ENCODE measurements at regions not wholly inside any gene's neighbourhood (a gene's known extent, or its start where the extent isn't known, plus 50 kb on each side); places are given as distances from the start of the nearest gene placed in this dataset.
"Not testable (repeated sequence)": the region's sequence is repeated elsewhere in the genome, so short reads cannot be mapped to it uniquely, and the experiment has no call there.

DNA sequence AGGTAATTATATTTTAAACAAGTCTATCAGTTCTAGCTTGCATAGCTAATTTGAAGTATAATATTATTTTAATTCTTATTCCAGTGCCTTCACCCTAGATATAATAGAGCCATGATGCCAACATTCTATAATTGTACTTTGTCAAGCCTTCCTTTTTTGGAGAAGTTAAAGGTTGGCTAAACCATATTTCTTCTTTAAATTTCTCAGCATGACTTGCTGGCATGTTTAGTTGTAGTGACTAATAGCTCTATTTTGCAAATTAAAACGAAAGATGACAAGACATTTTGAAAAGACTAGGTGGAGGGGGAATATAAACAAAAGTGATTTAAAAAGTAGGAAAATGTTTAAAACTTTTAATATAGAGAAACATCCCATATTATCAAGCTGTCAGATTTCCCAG, 400.7 kb downstream of the PSAT1 start:
- Histone ChIP-seq H4K20me1 (ENCODE audit: insufficient read depth, low read length) (no peaks in the 10 kb centered on the region), H3K4me1 (ENCODE audit: low read length) (no peaks in the 10 kb centered on the region), H3K79me2 (ENCODE audit: low read length) (no peaks in the 10 kb centered on the region), H3K9me3 (replicated peaks; ENCODE audit: insufficient read depth, low read length) (no peaks in the 10 kb centered on the region), H3K9me2 (replicated peaks; ENCODE audit: insufficient read depth, low read length) (no peaks in the 10 kb centered on the region), H3K27ac (ENCODE audit: low read length) (no peak overlapping the region), H3K9ac (ENCODE audit: low read length) (no peak overlapping the region), H3K4me2 (ENCODE audit: low read depth, low read length) (no peak overlapping the region), H3K27me3 (replicated peaks; ENCODE audit: insufficient read depth, low read length) (no peaks in the 10 kb centered on the region), H3F3A (ENCODE audit: insufficient read depth, low read length) (no peaks in the 10 kb centered on the region), H3K36me3 (replicated peaks; ENCODE audit: insufficient read depth, low read length) (no peaks in the 10 kb centered on the region), H2AFZ (ENCODE audit: low read length) (no peak overlapping the region), H3K4me3 (ENCODE audit: low read length) (no peak overlapping the region)
- TF ChIP-seq, protein P1, sequence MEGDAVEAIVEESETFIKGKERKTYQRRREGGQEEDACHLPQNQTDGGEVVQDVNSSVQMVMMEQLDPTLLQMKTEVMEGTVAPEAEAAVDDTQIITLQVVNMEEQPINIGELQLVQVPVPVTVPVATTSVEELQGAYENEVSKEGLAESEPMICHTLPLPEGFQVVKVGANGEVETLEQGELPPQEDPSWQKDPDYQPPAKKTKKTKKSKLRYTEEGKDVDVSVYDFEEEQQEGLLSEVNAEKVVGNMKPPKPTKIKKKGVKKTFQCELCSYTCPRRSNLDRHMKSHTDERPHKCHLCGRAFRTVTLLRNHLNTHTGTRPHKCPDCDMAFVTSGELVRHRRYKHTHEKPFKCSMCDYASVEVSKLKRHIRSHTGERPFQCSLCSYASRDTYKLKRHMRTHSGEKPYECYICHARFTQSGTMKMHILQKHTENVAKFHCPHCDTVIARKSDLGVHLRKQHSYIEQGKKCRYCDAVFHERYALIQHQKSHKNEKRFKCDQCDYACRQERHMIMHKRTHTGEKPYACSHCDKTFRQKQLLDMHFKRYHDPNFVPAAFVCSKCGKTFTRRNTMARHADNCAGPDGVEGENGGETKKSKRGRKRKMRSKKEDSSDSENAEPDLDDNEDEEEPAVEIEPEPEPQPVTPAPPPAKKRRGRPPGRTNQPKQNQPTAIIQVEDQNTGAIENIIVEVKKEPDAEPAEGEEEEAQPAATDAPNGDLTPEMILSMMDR (IDR thresholded peaks at IDR 0.05; ENCODE audit: low read length) = no peak
- TF ChIP-seq EZH2phosphoT487 (IDR thresholded peaks at IDR 0.05; ENCODE audit: low read length) (no peak), EZH2 (optimal IDR thresholded peaks at IDR 0.05; ENCODE audit: low read depth, low read length) (no peak)
- DNase-seq = no peak

DNA sequence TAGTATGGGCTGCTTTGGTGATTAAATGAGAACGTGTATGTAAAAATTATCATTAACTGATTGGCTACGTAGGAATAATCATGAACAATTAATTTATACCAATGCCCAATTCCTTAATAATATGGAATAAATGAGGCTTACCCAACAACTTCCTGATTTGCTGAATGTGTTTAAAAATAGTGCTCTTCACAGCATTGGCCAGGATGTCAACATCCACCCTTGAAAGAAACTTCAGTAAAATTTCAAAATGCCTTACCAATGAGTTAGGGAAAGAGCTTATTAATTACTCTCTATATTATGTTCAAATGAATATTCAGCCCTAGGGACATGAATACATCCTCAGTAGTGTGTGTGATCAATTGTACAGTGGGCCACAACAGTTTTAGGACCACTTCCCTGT, 401.4 kb downstream of the PSAT1 start:
- Histone ChIP-seq H3F3A (ENCODE audit: insufficient read depth, low read length) (no peaks in the 10 kb centered on the region), H2AFZ (ENCODE audit: low read length) (no peak overlapping the region), H3K9me2 (replicated peaks; ENCODE audit: insufficient read depth, low read length) (no peaks in the 10 kb centered on the region), H4K20me1 (ENCODE audit: insufficient read depth, low read length) (no peaks in the 10 kb centered on the region), H3K79me2 (ENCODE audit: low read length) (no peaks in the 10 kb centered on the region), H3K9ac (ENCODE audit: low read length) (no peak overlapping the region), H3K36me3 (replicated peaks; ENCODE audit: insufficient read depth, low read length) (no peaks in the 10 kb centered on the region), H3K4me2 (ENCODE audit: low read depth, low read length) (no peak overlapping the region), H3K4me1 (ENCODE audit: low read length) (no peaks in the 10 kb centered on the region), H3K27ac (ENCODE audit: low read length) (no peak overlapping the region), H3K4me3 (ENCODE audit: low read length) (no peak overlapping the region), H3K27me3 (replicated peaks; ENCODE audit: insufficient read depth, low read length) (no peaks in the 10 kb centered on the region), H3K9me3 (replicated peaks; ENCODE audit: insufficient read depth, low read length) (no peaks in the 10 kb centered on the region)
- no peak for TF ChIP-seq EZH2 (optimal IDR thresholded peaks at IDR 0.05; ENCODE audit: low read depth, low read length)
- TF ChIP-seq, protein P1 (IDR thresholded peaks at IDR 0.05; ENCODE audit: low read length) = no peak
- no peak for TF ChIP-seq EZH2phosphoT487 (IDR thresholded peaks at IDR 0.05; ENCODE audit: low read length)
- no peak for DNase-seq

DNA sequence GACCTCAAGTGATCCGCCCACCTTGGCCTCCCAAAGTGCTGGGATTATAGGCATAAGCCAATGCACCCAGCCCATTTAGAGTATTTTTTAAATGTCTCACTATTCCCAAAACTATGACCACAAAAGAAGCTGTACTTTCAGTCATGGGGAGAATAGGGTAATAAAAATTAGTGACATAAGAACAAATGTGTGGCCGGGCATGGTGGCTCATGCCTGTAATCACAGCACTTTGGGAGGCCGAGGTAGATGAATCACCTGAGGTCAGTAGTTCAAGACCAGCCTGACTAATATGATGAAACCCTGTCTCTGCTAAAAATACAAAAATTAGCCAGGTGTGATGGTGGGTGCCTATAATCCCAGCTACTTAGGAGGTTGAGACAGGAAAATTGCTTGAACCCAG, 402.3 kb downstream of the PSAT1 start:
- not testable (repeated sequence) for H3K27me3 ChIP-seq (replicated peaks; ENCODE audit: insufficient read depth, low read length); H3K9ac ChIP-seq (ENCODE audit: low read length); H3K79me2 ChIP-seq (ENCODE audit: low read length); H2AFZ ChIP-seq (ENCODE audit: low read length); H3K9me2 ChIP-seq (replicated peaks; ENCODE audit: insufficient read depth, low read length); H3K4me3 ChIP-seq (ENCODE audit: low read length); H3K9me3 ChIP-seq (replicated peaks; ENCODE audit: insufficient read depth, low read length); H3K27ac ChIP-seq (ENCODE audit: low read length); H4K20me1 ChIP-seq (ENCODE audit: insufficient read depth, low read length); H3K36me3 ChIP-seq (replicated peaks; ENCODE audit: insufficient read depth, low read length); H3K4me1 ChIP-seq (ENCODE audit: low read length); DNase-seq; H3F3A ChIP-seq (ENCODE audit: insufficient read depth, low read length); H3K4me2 ChIP-seq (ENCODE audit: low read depth, low read length)

DNA sequence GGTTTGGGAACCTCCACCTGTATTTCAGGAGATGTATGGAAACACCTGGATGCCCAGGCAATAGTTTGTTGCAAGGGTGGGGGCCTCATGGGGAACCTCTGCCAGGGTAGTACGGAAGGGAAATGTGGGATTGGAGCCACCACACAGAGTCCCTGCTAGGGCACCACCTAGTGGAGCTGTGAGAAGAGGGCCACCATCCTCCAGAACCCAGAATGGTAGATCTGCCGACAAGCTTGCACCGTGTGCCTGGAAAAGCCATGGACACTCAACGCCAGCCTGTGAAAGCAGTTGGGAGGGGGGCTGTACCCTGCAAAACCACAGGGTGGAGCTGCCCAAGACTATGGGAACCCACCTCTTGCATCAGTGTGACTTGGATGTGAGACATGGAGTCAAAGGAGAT, 407.2 kb downstream of the PSAT1 start:
- not testable (repeated sequence) for H3K27ac ChIP-seq (ENCODE audit: low read length); H4K20me1 ChIP-seq (ENCODE audit: insufficient read depth, low read length); H3K79me2 ChIP-seq (ENCODE audit: low read length); H3K9me2 ChIP-seq (replicated peaks; ENCODE audit: insufficient read depth, low read length); H3K36me3 ChIP-seq (replicated peaks; ENCODE audit: insufficient read depth, low read length); H3K4me3 ChIP-seq (ENCODE audit: low read length); H2AFZ ChIP-seq (ENCODE audit: low read length); H3K9ac ChIP-seq (ENCODE audit: low read length); H3F3A ChIP-seq (ENCODE audit: insufficient read depth, low read length); H3K9me3 ChIP-seq (replicated peaks; ENCODE audit: insufficient read depth, low read length); H3K4me2 ChIP-seq (ENCODE audit: low read depth, low read length); DNase-seq
- TF ChIP-seq, protein P1 (IDR thresholded peaks at IDR 0.05; ENCODE audit: low read length) = peak; percentile 15
- Histone ChIP-seq H3K4me1 (ENCODE audit: low read length) (peaks cover 12% of the 10 kb centered on the region), H3K27me3 (replicated peaks; ENCODE audit: insufficient read depth, low read length) (peaks cover 25% of the 10 kb centered on the region)
